ENCODE measurements at regions not wholly inside any gene's neighbourhood (a gene's known extent, or its start where the extent isn't known, plus 50 kb on each side); places are given as distances from the start of the nearest gene placed in this dataset.

- 37 to 55% methylated on average over 3 of the region's 3 CpGs for WGBS, 2 donors
- Histone ChIP-seq H3K36me3 (ENCODE audit: low read depth, missing control alignments) (no peaks in the 10 kb centered on the region), H3K4me3 (no peak overlapping the region), H3K9me3 (no peaks in the 10 kb centered on the region), H3K4me1 (peaks cover 6% of the 10 kb centered on the region), H3K27me3 (no peaks in the 10 kb centered on the region), H3K27ac (no peak overlapping the region)
- no peak for TF ChIP-seq POLR2A (IDR thresholded peaks at IDR 0.05)
- TF ChIP-seq, protein P1, sequence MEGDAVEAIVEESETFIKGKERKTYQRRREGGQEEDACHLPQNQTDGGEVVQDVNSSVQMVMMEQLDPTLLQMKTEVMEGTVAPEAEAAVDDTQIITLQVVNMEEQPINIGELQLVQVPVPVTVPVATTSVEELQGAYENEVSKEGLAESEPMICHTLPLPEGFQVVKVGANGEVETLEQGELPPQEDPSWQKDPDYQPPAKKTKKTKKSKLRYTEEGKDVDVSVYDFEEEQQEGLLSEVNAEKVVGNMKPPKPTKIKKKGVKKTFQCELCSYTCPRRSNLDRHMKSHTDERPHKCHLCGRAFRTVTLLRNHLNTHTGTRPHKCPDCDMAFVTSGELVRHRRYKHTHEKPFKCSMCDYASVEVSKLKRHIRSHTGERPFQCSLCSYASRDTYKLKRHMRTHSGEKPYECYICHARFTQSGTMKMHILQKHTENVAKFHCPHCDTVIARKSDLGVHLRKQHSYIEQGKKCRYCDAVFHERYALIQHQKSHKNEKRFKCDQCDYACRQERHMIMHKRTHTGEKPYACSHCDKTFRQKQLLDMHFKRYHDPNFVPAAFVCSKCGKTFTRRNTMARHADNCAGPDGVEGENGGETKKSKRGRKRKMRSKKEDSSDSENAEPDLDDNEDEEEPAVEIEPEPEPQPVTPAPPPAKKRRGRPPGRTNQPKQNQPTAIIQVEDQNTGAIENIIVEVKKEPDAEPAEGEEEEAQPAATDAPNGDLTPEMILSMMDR (IDR thresholded peaks at IDR 0.05), result no peak
- intact Hi-C loops (cut with DNase I; ENCODE audit: low total_unique reads), result no loop called here
- DNase-seq, result no peak
These were observed 88.4 kb upstream of the CELF4 start for GRCh38 chr18:37654034-37654433.

GRCh38 chr18:37653618-37654017 is 88.0 kb upstream of the CELF4 start:
- no peaks in the 10 kb centered on the region for H3K36me3 ChIP-seq (ENCODE audit: low read depth, missing control alignments)
- no peak for DNase-seq
- intact Hi-C loops (cut with DNase I; ENCODE audit: low total_unique reads), result no loop called here
- H3K4me1 ChIP-seq, result peaks cover 6% of the 10 kb centered on the region
- TF ChIP-seq, protein P1 (IDR thresholded peaks at IDR 0.05), result no peak
- no peak for TF ChIP-seq POLR2A (IDR thresholded peaks at IDR 0.05)
- H3K27me3 ChIP-seq, result no peaks in the 10 kb centered on the region
- whole genome bisulfite sequencing, 2 donors, result 48 to 63% methylated on average over 2 of the region's 2 CpGs
- H3K9me3 ChIP-seq, result no peaks in the 10 kb centered on the region
- H3K4me3 ChIP-seq, result no peak overlapping the region
- H3K27ac ChIP-seq, result no peak overlapping the region

DNA sequence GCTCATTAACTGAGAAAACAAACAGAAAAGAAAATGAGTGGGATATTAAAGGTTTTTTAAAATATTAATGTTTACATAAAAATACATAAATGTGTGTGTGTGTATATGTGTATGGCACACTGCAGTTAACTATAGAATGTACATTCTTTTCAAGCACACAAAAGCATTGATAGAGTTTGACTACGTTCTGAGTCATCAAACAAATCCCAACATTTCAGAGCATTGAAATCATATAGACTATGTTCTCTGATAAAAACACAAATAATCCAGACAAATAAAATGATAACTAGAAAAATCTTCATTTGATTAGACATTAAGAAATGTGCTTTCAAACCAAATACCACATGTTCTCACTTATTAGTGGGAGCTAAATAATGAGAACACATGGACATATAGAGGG is 84.3 kb upstream of the CELF4 start:
- WGBS, 2 donors, result 86 to 92% methylated on average over 1 of the region's 1 CpG
- H3K9me3 ChIP-seq, result no peaks in the 10 kb centered on the region
- H3K4me3 ChIP-seq, result no peak overlapping the region
- H3K27me3 ChIP-seq, result no peaks in the 10 kb centered on the region
- no peaks in the 10 kb centered on the region for H3K36me3 ChIP-seq (ENCODE audit: low read depth, missing control alignments)
- TF ChIP-seq, protein P1 (IDR thresholded peaks at IDR 0.05), result no peak
- TF ChIP-seq POLR2A (IDR thresholded peaks at IDR 0.05), result no peak
- H3K4me1 ChIP-seq, result peaks cover 3% of the 10 kb centered on the region
- intact Hi-C loops (cut with DNase I; ENCODE audit: low total_unique reads), result no loop called here
- no peak for DNase-seq
- no peak overlapping the region for H3K27ac ChIP-seq

DNA sequence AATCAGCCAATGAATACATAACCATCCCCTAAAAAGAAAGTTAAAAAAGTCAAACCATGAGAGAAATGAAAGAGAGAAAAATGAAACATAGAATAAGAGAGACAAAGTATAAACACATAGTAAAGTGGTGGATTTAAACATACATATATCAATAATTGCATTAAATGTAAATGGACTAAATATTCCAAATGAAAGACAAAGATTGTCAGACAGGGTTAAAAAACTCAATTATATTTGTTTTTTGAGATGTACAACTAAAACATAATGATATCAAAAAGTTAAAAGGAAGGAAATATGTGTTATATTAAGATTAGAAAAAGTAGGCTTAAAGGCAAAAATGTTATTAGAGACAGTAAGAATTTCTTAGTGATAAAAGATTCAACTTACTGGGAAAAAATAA is 83.8 kb upstream of the CELF4 start:
- DNase-seq, result no peak
- TF ChIP-seq POLR2A (IDR thresholded peaks at IDR 0.05), result no peak
- TF ChIP-seq, protein P1 (IDR thresholded peaks at IDR 0.05), result no peak
- Histone ChIP-seq H3K4me1 (peaks cover 3% of the 10 kb centered on the region), H3K27me3 (no peaks in the 10 kb centered on the region), H3K9me3 (no peaks in the 10 kb centered on the region), H3K4me3 (no peak overlapping the region), H3K36me3 (ENCODE audit: low read depth, missing control alignments) (no peaks in the 10 kb centered on the region), H3K27ac (no peak overlapping the region)
- intact Hi-C loops (cut with DNase I; ENCODE audit: low total_unique reads), result no loop called here

- WGBS, 2 donors, result 67 to 93% methylated on average over 2 of the region's 2 CpGs
- H3K27ac ChIP-seq, result no peak overlapping the region
These were observed 76.0 kb upstream of the CELF4 start for GRCh38 chr18:37641573-37641972.

More at GRCh38 chr18:37641573-37641972, 76.0 kb upstream of the CELF4 start:
- intact Hi-C loops (cut with DNase I; ENCODE audit: low total_unique reads), result no loop called here
- DNase-seq, result no peak
- no peak for TF ChIP-seq POLR2A (IDR thresholded peaks at IDR 0.05)
- TF ChIP-seq, protein P1 (IDR thresholded peaks at IDR 0.05), result no peak
- Histone ChIP-seq H3K36me3 (ENCODE audit: low read depth, missing control alignments) (no peaks in the 10 kb centered on the region), H3K4me3 (no peak overlapping the region), H3K4me1 (no peaks in the 10 kb centered on the region), H3K27me3 (no peaks in the 10 kb centered on the region), H3K9me3 (no peaks in the 10 kb centered on the region)

All from testis (tissue), 2 donors.